ENCODE measurements at regions not wholly inside any gene's neighbourhood (a gene's known extent, or its start where the extent isn't known, plus 50 kb on each side); places are given as distances from the start of the nearest gene placed in this dataset.

GRCh38 chr4:14896656-14897175 lies 105.6 kb upstream of the CPEB2 start:
- H2AFZ ChIP-seq = no peak overlapping the region
- Mint-ChIP-seq H3K4me1 (no peaks in the 10 kb centered on the region), H3K9me3 (no peaks in the 10 kb centered on the region), H3K36me3 (ENCODE audit: low read depth) (no peaks in the 10 kb centered on the region), H3K27me3 (ENCODE audit: insufficient read depth, low read depth, poor library complexity) (no peaks in the 10 kb centered on the region), H3K4me3 (no peak overlapping the region), H3K27ac (no peak overlapping the region)
- no peaks in the 10 kb centered on the region for H3K27me3 ChIP-seq (ENCODE audit: insufficient read depth)
- TF ChIP-seq CTCF (conservative IDR thresholded peaks at IDR 0.05; ENCODE audit: low read depth in 2 of 2) = no peak
- no peak for TF ChIP-seq ZNF331 (CRISPR knock-in tag; IDR thresholded peaks at IDR 0.05; ENCODE audit: low read depth)
- no peak for TF ChIP-seq NANOG (IDR thresholded peaks at IDR 0.05; ENCODE audit: borderline replicate concordance)
- no peak for TF ChIP-seq POLR2AphosphoS5 (IDR thresholded peaks at IDR 0.05; ENCODE audit: low read depth)
- no peak for TF ChIP-seq ZNF462 (CRISPR knock-in tag; IDR thresholded peaks at IDR 0.05)
- no peak for TF ChIP-seq REST (IDR thresholded peaks at IDR 0.05; ENCODE audit: unreplicated experiment)
- TF ChIP-seq ZNF114 (CRISPR knock-in tag; IDR thresholded peaks at IDR 0.05) = no peak
- no peak for TF ChIP-seq STAT1 (IDR thresholded peaks at IDR 0.05; ENCODE audit: unreplicated experiment)
- no peak for TF ChIP-seq CREB1 (CRISPR knock-in tag; IDR thresholded peaks at IDR 0.05; ENCODE audit: low read depth)
- TF ChIP-seq EZH2phosphoT487 (IDR thresholded peaks at IDR 0.05; ENCODE audit: unreplicated experiment) = no peak
- TF ChIP-seq EZH2 (IDR thresholded peaks at IDR 0.05; ENCODE audit: low read depth, unreplicated experiment) = no peak
- no peak for TF ChIP-seq ETS1 (IDR thresholded peaks at IDR 0.05)
- TF ChIP-seq JUNB (IDR thresholded peaks at IDR 0.05; ENCODE audit: unreplicated experiment) = no peak
- H3K9me2 ChIP-seq (ENCODE audit: insufficient read depth) = peaks cover 6% of the 10 kb centered on the region; the same call in 1 of the 2 replicates
- no peaks in the 10 kb centered on the region for H3K79me2 ChIP-seq (replicated peaks; ENCODE audit: insufficient read depth)
- no peaks in the 10 kb centered on the region for H4K20me1 ChIP-seq (replicated peaks; ENCODE audit: insufficient read depth)
- no peaks in the 10 kb centered on the region for H3F3A ChIP-seq (replicated peaks; ENCODE audit: low read depth)
- H3K36me3 ChIP-seq (ENCODE audit: insufficient read depth) = no peaks in the 10 kb centered on the region
- ATAC-seq = no peak
- H3K4me2 ChIP-seq = no peak overlapping the region
- H3K27ac ChIP-seq (ENCODE audit: low read depth) = no peak overlapping the region
- no peak overlapping the region for H3K4me3 ChIP-seq
- H3K4me1 ChIP-seq (ENCODE audit: insufficient read depth) = no peaks in the 10 kb centered on the region
- no peak for DNase-seq (ENCODE audit: low spot score)

Measured in GM23338 (cell line).